ENCODE measurements at regions not wholly inside any gene's neighbourhood (a gene's known extent, or its start where the extent isn't known, plus 50 kb on each side); places are given as distances from the start of the nearest gene placed in this dataset.

GRCh38 chr13:53417601-53418000 lies 389.0 kb downstream of the OLFM4 start:
- Mint-ChIP-seq H3K4me1 (ENCODE audit: low read depth) (no peaks in the 10 kb centered on the region), H3K36me3 (ENCODE audit: low read depth) (no peaks in the 10 kb centered on the region), H3K27me3 (ENCODE audit: low read depth) (no peaks in the 10 kb centered on the region), H3K27ac (ENCODE audit: unreplicated experiment) (no peak overlapping the region), H3K9me3 (ENCODE audit: low read depth) (peaks cover 5% of the 10 kb centered on the region), H3K4me3 (ENCODE audit: unreplicated experiment) (no peak overlapping the region)
- TF ChIP-seq CTCF (IDR thresholded peaks at IDR 0.05), result no peak
- DNase-seq (ENCODE audit: low spot score), result no peak

GRCh38 chr13:53422415-53422814 lies 393.8 kb downstream of the OLFM4 start:
- TF ChIP-seq CTCF (IDR thresholded peaks at IDR 0.05), result no peak
- peaks cover 12% of the 10 kb centered on the region for H3K9me3 Mint-ChIP-seq (ENCODE audit: low read depth)
- H3K27ac Mint-ChIP-seq (ENCODE audit: unreplicated experiment), result no peak overlapping the region
- no peaks in the 10 kb centered on the region for H3K36me3 Mint-ChIP-seq (ENCODE audit: low read depth)
- no peak for DNase-seq (ENCODE audit: low spot score)
- H3K4me3 Mint-ChIP-seq (ENCODE audit: unreplicated experiment), result no peak overlapping the region
- H3K4me1 Mint-ChIP-seq (ENCODE audit: low read depth), result no peaks in the 10 kb centered on the region
- no peaks in the 10 kb centered on the region for H3K27me3 Mint-ChIP-seq (ENCODE audit: low read depth)

- Mint-ChIP-seq H3K4me3 (ENCODE audit: unreplicated experiment) (no peak overlapping the region), H3K27ac (ENCODE audit: unreplicated experiment) (no peak overlapping the region), H3K36me3 (ENCODE audit: low read depth) (no peaks in the 10 kb centered on the region), H3K27me3 (ENCODE audit: low read depth) (no peaks in the 10 kb centered on the region), H3K9me3 (ENCODE audit: low read depth) (peaks cover 10% of the 10 kb centered on the region), H3K4me1 (ENCODE audit: low read depth) (no peaks in the 10 kb centered on the region)
- DNase-seq (ENCODE audit: low spot score), result no peak
- TF ChIP-seq CTCF (IDR thresholded peaks at IDR 0.05), result no peak
Measured at GRCh38 chr13:53436396-53436795, 407.8 kb downstream of the OLFM4 start.

GRCh38 chr13:53439439-53440225 lies 411.0 kb downstream of the OLFM4 start:
- Mint-ChIP-seq H3K27me3 (ENCODE audit: low read depth) (no peaks in the 10 kb centered on the region), H3K9me3 (ENCODE audit: low read depth) (peaks cover 18% of the 10 kb centered on the region), H3K36me3 (ENCODE audit: low read depth) (no peaks in the 10 kb centered on the region), H3K27ac (ENCODE audit: unreplicated experiment) (no peak overlapping the region), H3K4me3 (ENCODE audit: unreplicated experiment) (no peak overlapping the region), H3K4me1 (ENCODE audit: low read depth) (no peaks in the 10 kb centered on the region)
- no peak for TF ChIP-seq CTCF (IDR thresholded peaks at IDR 0.05)
- peak; percentile 81 for DNase-seq (ENCODE audit: low spot score)

- H3K4me1 Mint-ChIP-seq (ENCODE audit: low read depth), result no peaks in the 10 kb centered on the region
- TF ChIP-seq CTCF (IDR thresholded peaks at IDR 0.05), result no peak
- H3K36me3 Mint-ChIP-seq (ENCODE audit: low read depth), result no peaks in the 10 kb centered on the region
- no peak overlapping the region for H3K4me3 Mint-ChIP-seq (ENCODE audit: unreplicated experiment)
- peaks cover 18% of the 10 kb centered on the region for H3K9me3 Mint-ChIP-seq (ENCODE audit: low read depth)
- no peaks in the 10 kb centered on the region for H3K27me3 Mint-ChIP-seq (ENCODE audit: low read depth)
- no peak for DNase-seq (ENCODE audit: low spot score)
- no peak overlapping the region for H3K27ac Mint-ChIP-seq (ENCODE audit: unreplicated experiment)
Measured at GRCh38 chr13:53442979-53443378, 414.4 kb downstream of the OLFM4 start.

Data from chondrocyte (in vitro differentiated cells).